SJSA1 (cell line): ENCODE measurements at regions not wholly inside any gene's neighbourhood (a gene's known extent, or its start where the extent isn't known, plus 50 kb on each side); places are given as distances from the start of the nearest gene placed in this dataset.
"Not testable (repeated sequence)": the region's sequence is repeated elsewhere in the genome, so short reads cannot be mapped to it uniquely, and the experiment has no call there.

Experiments used
- DNase-seq, 2 experiments: peaks; one replicate each; pipeline ENCODE4 v3.0.0-alpha.2; 2015 to 2020; ENCODE audit warnings: low spot score in 2 of 2, low read depth in 1 of 2
- H3K27ac ChIP-seq: fragments of 250-450 bp; sonication (Bioruptor Pico); 2 replicates; pipeline ENCODE4 v1.5.1; 2020; ENCODE audit warnings: mild to moderate bottlenecking, moderate library complexity
- H3K27me3 ChIP-seq: fragments of 250-450 bp; sonication (Bioruptor Pico); replicated peaks from 2 replicates; pipeline ENCODE4 v1.5.1; 2020; ENCODE audit warnings: mild to moderate bottlenecking, moderate library complexity
- H3K36me3 ChIP-seq: fragments of 250-450 bp; sonication (Bioruptor Pico); 2 replicates; pipeline ENCODE4 v1.5.1; 2020; ENCODE audit warnings: mild to moderate bottlenecking
- H3K4me1 ChIP-seq: fragments of 250-450 bp; sonication (Bioruptor Pico); replicated peaks from 2 replicates; pipeline ENCODE4 v1.6.1; 2021; ENCODE audit warnings: mild to moderate bottlenecking
- H3K4me3 ChIP-seq: fragments of 250-450 bp; sonication (Bioruptor Pico); 2 replicates; pipeline ENCODE4 v1.5.1; 2020; ENCODE audit warnings: mild to moderate bottlenecking
- H3K9me3 ChIP-seq: fragments of 250-450 bp; sonication (Bioruptor Pico); replicated peaks from 2 replicates; pipeline ENCODE4 v1.5.1; 2020; ENCODE audit warnings: mild to moderate bottlenecking

DNA sequence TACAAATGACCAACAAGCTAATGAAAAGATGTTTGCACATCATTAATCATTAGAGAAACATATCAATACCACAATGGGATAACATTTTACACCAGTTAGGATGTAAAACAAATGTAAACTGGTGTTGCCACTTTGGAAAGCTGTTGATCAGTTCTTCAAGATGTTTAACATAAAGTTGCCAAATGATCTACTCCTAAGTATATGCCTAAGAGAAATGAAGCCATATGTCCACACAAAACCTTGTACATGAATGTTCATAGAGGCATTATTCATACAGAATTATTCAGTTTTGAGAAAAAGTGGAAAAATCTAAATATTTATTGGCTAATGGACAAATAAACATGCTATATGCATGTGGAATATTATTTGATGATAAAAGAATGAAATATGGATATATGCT is 136.9 kb upstream of the KITLG start:
- Histone ChIP-seq H3K4me1 (no peaks in the 10 kb centered on the region), H3K27ac (no peak overlapping the region), H3K27me3 (no peaks in the 10 kb centered on the region), H3K36me3 (no peaks in the 10 kb centered on the region), H3K4me3 (no peak overlapping the region), H3K9me3 (no peaks in the 10 kb centered on the region)
- no peak for DNase-seq

DNA sequence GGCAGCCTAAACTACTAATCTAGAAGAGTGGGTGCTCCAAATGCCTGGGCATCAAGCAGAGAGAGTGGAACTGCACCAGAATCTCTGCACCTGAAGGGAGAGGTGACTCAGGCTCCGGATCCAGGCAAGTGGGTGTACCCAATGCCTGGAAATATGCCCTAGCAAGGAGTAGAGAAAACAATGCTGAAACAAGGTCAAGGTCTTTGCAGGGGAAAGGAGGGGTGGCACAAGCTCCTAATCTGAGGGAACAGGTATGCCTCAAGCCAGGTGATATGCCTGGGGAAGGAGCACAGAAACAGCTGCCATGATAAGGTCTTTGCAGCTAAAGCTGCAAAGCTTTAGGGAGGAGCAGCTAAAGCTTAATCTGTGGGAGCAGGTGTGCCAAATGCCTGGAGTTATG is 136.0 kb upstream of the KITLG start:
- Histone ChIP-seq H3K27me3 (no peaks in the 10 kb centered on the region), H3K4me3 (no peak overlapping the region), H3K36me3 (no peaks in the 10 kb centered on the region), H3K4me1 (no peaks in the 10 kb centered on the region), H3K27ac (no peak overlapping the region), H3K9me3 (no peaks in the 10 kb centered on the region)
- DNase-seq: no peak

DNA sequence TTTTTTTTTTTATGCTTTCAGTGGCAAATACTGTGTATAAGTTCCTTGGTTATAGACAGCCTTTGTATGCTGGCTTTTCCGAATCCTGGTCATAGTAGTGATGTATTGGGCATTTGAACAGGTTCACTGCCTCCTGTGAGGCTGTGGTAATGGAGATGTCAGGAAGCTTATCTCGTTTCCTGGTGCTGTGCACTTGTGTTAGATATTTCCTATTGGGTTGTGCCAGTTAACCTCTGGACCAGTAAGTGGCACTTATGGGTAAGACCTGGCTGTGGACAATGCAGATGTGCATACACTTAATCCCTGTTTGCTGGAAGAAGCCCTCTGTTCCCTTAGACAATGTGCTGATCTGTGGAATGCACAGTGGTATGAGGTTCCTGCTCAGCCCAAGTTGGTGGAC is 135.4 kb upstream of the KITLG start:
- no peak for DNase-seq
- H3K27me3 ChIP-seq: no peaks in the 10 kb centered on the region
- no peaks in the 10 kb centered on the region for H3K4me1 ChIP-seq

DNA sequence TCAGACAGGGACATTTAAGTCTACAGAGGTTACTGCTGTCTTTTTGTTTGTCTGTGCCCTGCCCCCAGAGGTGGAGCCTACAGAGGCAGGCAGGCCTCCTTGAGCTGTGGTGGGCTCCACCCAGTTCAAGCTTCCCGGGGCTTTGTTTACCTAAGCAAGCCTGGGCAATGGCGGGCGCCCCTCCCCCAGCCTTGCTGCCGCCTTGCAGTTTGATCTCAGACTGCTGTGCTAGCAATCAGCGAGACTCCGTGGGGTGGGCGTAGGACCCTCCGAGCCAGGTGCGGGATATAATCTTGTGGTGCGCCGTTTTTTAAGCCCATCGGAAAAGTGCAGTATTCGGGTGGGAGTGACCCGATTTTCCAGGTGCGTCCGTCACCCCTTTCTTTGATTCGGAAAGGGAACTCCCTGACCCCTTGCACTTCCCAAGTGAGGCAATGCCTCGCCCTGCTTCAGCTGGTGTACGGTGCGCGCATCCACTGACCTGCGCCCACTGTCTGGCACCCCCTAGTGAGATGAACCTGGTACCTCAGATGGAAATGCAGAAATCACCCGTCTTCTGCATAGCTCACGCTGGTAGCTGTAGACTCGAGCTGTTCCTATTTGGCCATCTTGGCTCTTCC is 134.1 kb upstream of the KITLG start:
- not testable (repeated sequence) for H3K4me3 ChIP-seq, H3K27ac ChIP-seq

More for the DNA sequence above, 135.4 kb upstream of the KITLG start:
- Histone ChIP-seq H3K27ac (no peak overlapping the region), H3K36me3 (no peaks in the 10 kb centered on the region), H3K9me3 (no peaks in the 10 kb centered on the region), H3K4me3 (no peak overlapping the region)

DNA sequence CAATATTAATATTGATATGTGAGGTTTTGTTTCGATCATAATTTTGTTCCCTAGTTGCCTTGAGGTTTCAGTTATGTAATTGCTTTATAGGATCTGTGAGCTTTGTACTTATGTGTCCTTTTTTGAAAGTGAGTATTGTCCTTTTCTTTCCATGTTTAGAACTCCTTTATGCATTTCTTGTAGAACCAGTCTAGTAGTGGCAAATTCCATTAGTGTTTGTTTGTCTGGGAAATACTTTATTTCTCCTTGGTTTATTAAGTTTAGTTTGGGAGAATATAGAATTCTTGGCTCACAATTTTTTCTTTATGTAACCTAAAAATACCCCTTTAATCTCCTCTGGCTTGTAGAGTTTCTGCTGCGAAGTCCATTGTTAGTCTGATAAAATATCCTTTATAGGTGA is 127.5 kb upstream of the KITLG start:
- Histone ChIP-seq H3K4me3 (no peak overlapping the region), H3K27me3 (no peaks in the 10 kb centered on the region), H3K27ac (no peak overlapping the region), H3K36me3 (no peaks in the 10 kb centered on the region), H3K9me3 (no peaks in the 10 kb centered on the region), H3K4me1 (no peaks in the 10 kb centered on the region)
- DNase-seq: no peak

More for the DNA sequence above, 134.1 kb upstream of the KITLG start:
- not testable (repeated sequence) for H3K4me1 ChIP-seq, H3K36me3 ChIP-seq, H3K27me3 ChIP-seq, DNase-seq, H3K9me3 ChIP-seq

DNA sequence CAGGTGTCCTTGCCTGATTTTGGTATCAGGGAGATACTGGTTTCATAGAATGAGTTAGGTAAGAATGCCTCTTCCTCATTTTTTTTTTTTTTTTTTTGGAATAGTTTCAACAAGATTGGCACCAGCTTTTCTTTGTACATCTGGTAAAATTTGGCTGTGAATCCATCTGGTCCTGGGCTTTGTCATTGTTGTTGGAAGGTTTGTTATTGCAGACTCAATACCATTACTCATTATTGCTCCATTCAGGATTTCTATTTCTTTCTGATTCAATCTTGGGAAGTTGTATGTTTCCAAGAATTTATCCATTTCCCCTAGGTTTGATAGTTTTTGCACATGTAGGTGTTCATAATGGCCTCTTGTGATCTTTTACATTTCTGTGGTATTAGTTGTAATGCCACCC is 126.0 kb upstream of the KITLG start:
- DNase-seq: no peak
- Histone ChIP-seq H3K27me3 (no peaks in the 10 kb centered on the region), H3K27ac (no peak overlapping the region), H3K4me3 (no peak overlapping the region), H3K4me1 (no peaks in the 10 kb centered on the region), H3K36me3 (no peaks in the 10 kb centered on the region), H3K9me3 (no peaks in the 10 kb centered on the region)

DNA sequence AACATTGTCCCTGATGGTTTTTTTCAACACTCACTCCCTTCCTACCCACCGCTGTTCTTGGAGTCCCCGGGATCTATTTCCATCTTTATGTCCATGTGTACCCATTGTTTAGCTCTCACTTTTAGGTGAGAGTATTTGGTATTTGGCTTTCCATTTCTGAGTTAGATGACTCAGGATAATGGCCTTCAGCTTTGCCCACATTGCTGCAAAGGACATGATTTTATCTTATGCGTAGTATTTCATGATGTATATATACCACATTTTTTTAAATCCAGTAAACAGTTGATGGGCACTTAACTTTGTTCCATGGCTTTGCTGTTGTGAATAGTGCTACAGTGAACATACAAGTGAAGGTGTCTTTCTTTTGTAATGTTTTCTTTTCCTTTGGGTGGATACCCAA is 123.5 kb upstream of the KITLG start:
- H3K9me3 ChIP-seq: no peaks in the 10 kb centered on the region
- no peaks in the 10 kb centered on the region for H3K4me1 ChIP-seq
- no peak overlapping the region for H3K27ac ChIP-seq
- DNase-seq: no peak
- H3K36me3 ChIP-seq: no peaks in the 10 kb centered on the region
- H3K4me3 ChIP-seq: no peak overlapping the region
- H3K27me3 ChIP-seq: no peaks in the 10 kb centered on the region

DNA sequence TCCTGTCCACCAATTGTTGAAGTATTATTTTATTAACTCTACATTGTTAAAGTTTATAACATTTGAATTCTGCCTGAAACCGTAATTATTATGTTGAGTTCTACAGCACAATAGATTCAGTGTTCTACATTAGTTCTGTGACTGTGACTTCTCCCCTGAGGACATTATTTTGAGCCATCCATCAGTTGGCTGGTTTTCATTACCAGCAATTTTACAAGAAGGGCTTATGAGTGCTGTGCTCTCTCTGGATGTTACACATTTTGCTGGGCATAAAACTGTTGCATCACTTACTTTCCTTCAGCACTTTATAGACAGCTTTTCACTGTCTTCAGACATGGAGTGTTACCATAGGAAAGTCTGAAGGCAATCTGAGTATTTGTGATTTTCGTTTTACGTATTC is 118.2 kb upstream of the KITLG start:
- no peak overlapping the region for H3K27ac ChIP-seq
- H3K27me3 ChIP-seq: no peaks in the 10 kb centered on the region
- no peak for DNase-seq

DNA sequence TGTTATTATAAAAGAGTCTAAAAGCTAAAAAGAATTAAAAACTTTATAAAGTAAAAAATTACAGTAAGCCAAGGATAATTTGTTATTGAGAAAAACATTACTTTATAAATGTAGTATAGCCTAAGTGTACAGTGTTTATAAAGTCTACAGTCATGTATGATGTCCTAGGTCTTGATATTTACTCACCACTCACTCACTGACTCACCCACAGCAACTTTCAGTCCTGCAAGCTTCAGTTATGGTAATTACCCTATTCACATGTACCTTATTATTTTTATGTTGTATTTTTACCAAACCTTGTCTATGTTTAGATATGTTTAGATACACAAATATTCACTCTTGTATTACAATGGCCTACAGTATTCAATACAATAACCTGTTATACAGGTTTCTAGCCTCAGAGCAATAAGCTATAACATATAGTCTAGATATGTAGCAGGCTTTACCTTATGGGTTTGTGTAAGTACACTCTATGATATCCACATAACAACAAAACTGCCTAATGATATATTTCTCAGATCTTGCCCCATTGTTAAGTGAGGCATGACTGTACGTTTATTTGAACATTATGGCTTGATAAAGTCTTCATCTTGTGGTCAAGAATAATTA is 113.7 kb upstream of the KITLG start:
- Histone ChIP-seq H3K4me3 (no peak overlapping the region), H3K4me1 (no peaks in the 10 kb centered on the region), H3K27ac (no peak overlapping the region), H3K27me3 (no peaks in the 10 kb centered on the region), H3K9me3 (no peaks in the 10 kb centered on the region), H3K36me3 (no peaks in the 10 kb centered on the region)
- no peak for DNase-seq

More for the DNA sequence above, 118.2 kb upstream of the KITLG start:
- Histone ChIP-seq H3K4me1 (no peaks in the 10 kb centered on the region), H3K36me3 (no peaks in the 10 kb centered on the region), H3K9me3 (no peaks in the 10 kb centered on the region), H3K4me3 (no peak overlapping the region)

DNA sequence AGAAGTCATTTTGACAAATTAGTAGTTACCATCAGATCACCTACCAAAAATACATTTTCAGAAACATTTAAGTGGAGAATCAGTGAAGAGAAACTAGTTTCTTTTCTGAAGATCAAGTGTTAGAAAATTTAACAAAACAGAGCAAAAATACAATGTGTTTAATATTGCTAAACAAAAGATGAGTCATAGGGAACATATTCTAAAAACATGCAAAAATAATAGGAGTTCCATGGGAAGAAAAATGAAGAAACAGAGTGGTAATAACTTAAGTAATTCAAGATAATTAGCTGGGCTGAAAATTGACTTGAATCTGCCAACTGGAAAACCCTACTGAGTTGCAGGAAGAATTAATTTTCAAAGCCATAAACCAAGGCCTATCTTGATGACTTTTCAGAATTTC is 111.5 kb upstream of the KITLG start:
- H3K36me3 ChIP-seq: no peaks in the 10 kb centered on the region
- no peak overlapping the region for H3K27ac ChIP-seq
- no peak for DNase-seq
- H3K4me3 ChIP-seq: no peak overlapping the region
- H3K4me1 ChIP-seq: no peaks in the 10 kb centered on the region
- H3K9me3 ChIP-seq: no peaks in the 10 kb centered on the region
- H3K27me3 ChIP-seq: no peaks in the 10 kb centered on the region

DNA sequence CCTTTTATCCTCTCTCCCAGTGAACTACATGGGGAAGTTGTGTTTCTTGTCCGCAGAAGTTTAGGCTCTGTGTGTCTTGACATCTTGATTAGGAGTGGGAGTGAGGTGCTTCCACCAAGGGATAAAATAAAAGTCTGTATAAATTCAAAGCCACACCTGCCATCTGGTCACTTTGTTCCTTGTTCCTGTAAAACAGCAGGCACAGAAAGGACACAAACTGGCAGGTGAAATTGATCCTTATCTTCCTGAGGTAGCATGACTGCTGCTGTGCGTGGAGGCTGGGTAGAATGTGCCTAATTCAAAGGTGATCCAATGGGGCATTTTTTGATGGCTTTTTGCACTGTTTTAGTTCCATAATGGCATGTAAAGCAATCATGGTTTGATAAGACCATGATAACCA is 104.3 kb upstream of the KITLG start:
- H3K27ac ChIP-seq: no peak overlapping the region
- no peaks in the 10 kb centered on the region for H3K4me1 ChIP-seq
- H3K27me3 ChIP-seq: no peaks in the 10 kb centered on the region
- no peaks in the 10 kb centered on the region for H3K36me3 ChIP-seq
- H3K4me3 ChIP-seq: no peak overlapping the region
- no peak for DNase-seq
- H3K9me3 ChIP-seq: no peaks in the 10 kb centered on the region

DNA sequence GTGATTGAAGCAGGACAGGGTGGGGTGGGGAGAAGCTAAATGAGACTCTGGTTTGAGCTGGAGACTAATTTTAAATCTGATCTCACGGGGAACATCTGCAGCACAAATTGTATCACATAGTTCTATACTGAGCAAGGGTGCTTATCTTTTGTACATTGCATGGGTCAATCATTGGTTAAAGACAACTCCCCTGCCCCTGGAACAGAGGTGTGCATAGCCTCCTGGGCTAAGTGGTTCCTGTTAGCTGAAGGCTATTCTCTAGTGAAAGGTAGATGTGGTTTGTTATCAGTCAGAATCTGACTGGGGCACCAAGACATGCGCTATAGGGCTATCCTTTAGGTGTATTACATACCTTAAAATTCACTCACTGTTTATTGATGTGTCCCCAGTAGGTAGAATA is 103.9 kb upstream of the KITLG start:
- H3K4me3 ChIP-seq: no peak overlapping the region
- no peaks in the 10 kb centered on the region for H3K27me3 ChIP-seq
- no peaks in the 10 kb centered on the region for H3K4me1 ChIP-seq
- H3K9me3 ChIP-seq: no peaks in the 10 kb centered on the region
- no peak for DNase-seq
- H3K36me3 ChIP-seq: no peaks in the 10 kb centered on the region
- H3K27ac ChIP-seq: no peak overlapping the region

DNA sequence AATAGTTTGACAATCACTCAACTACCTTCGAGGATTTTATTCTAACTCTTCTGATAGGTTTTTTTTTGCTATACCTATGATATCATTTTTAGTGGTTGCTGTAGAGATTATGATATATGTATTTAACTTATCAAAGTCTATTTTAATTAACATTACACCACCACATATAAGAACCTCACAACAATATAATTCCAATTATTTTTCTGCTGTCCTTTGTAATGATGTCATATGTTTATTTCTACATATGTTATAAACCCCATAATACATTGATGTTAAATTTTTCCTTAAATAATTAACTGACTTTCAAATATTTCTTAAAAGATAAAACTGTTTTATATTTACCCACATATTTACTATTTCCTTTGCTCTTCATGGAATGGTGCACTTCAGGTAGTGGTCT is 103.4 kb upstream of the KITLG start:
- Histone ChIP-seq H3K9me3 (no peaks in the 10 kb centered on the region), H3K36me3 (no peaks in the 10 kb centered on the region), H3K27ac (no peak overlapping the region), H3K4me3 (no peak overlapping the region), H3K27me3 (no peaks in the 10 kb centered on the region), H3K4me1 (no peaks in the 10 kb centered on the region)
- no peak for DNase-seq

DNA sequence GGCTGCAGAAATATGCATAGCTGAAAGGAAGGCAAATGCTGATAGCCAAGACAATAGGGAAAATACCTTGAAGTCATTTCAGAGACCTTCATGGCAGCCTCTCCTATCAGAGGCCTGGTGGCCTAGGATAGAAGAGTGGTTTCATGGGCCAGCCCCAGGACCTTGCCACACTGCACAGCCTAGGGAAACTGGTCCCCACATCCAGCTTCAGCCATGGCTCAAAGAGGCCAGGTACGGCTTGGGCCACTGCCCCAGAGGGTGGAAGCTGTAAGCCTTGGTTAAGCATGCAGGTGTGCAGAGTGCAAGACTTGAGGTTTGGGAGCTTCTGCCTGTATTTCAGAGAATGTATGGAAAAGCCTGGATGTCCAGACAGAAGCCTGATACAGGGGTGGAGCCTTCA is 101.0 kb upstream of the KITLG start:
- Histone ChIP-seq H3K36me3 (no peaks in the 10 kb centered on the region), H3K27me3 (no peaks in the 10 kb centered on the region), H3K4me3 (no peak overlapping the region), H3K9me3 (no peaks in the 10 kb centered on the region), H3K4me1 (no peaks in the 10 kb centered on the region), H3K27ac (no peak overlapping the region)
- no peak for DNase-seq

DNA sequence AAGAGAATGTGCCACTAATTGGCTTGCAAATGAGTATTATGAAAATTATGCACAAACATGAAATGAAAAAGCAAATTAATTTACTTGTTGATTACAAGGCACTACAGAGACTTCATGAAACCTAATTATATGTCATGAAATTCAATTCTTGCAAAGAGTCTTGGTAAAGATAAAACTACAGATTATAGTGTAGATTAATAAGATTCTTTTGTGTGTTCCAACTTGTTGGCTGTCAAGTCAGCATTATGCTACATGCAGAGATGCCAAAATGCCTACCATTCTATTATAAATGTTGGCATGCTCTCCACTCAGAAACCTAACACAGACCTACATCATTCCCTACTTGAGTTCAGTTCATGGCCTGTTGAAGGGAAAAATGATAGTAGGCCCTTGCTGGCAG is 97.2 kb upstream of the KITLG start:
- Histone ChIP-seq H3K27ac (no peak overlapping the region), H3K36me3 (no peaks in the 10 kb centered on the region), H3K4me1 (no peaks in the 10 kb centered on the region), H3K27me3 (no peaks in the 10 kb centered on the region), H3K4me3 (no peak overlapping the region), H3K9me3 (no peaks in the 10 kb centered on the region)
- no peak for DNase-seq
